ENCODE measurements at regions not wholly inside any gene's neighbourhood (a gene's known extent, or its start where the extent isn't known, plus 50 kb on each side); places are given as distances from the start of the nearest gene placed in this dataset.

- DNase-seq (ENCODE audit: low read depth): no peak
- H3K4me3 ChIP-seq (ENCODE audit: low read depth, low read length): no peak overlapping the region
- TF ChIP-seq CTCF (IDR thresholded peaks at IDR 0.05; ENCODE audit: low read depth, low read length, missing control alignments): no peak
- in situ Hi-C loops (cut with HindIII; ENCODE audit: low sequenced_read_pairs): no loop called here
Observed at GRCh38 chr3:162994165-162994564, 1497.6 kb downstream of the OTOL1 start.

DNA sequence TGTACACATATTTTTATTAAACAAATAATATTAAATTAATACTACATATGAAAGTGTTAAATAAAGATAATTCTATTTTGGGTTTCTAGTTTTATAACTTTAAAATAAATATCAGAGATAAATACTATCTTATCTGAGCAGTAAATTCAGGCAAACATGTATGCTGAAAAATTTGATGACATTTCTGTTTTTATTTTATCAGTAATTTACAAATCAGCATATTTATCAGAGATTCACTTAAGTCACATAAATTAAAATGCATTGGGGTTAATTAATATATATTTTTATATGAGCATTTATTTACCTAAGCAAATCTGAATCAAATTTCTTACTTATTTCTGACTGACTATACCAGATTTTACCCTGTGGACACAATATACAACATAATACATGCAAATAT lies 1499.8 kb downstream of the OTOL1 start:
- in situ Hi-C loops (cut with HindIII; ENCODE audit: low sequenced_read_pairs): no loop called here
- no peak overlapping the region for H3K4me3 ChIP-seq (ENCODE audit: low read depth, low read length)
- no peak for TF ChIP-seq CTCF (IDR thresholded peaks at IDR 0.05; ENCODE audit: low read depth, low read length, missing control alignments)
- DNase-seq (ENCODE audit: low read depth): no peak

GRCh38 chr3:162998205-162998604 lies 1501.6 kb downstream of the OTOL1 start:
- in situ Hi-C loops (cut with HindIII; ENCODE audit: low sequenced_read_pairs): no loop called here
- no peak for TF ChIP-seq CTCF (IDR thresholded peaks at IDR 0.05; ENCODE audit: low read depth, low read length, missing control alignments)
- DNase-seq (ENCODE audit: low read depth): no peak
- H3K4me3 ChIP-seq (ENCODE audit: low read depth, low read length): no peak overlapping the region

DNA sequence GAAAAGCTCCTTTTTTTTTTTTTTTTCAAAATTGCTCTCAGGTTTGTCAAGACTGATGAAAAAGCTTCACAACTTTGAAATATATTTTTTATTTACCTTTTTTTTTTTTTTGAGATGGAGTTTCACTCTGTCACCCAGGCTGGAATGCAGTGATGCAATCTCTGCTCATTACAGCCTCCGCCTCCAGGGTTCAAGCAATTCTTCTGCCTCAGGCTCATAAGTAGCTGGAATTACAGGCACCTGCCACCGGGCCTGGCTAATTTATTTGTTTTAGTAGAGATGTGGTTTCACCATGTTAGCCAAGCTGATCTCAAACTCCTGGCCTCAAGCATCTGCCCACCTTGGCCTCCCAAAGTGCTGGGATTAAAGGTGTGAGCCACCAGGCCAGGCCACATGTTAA lies 1515.0 kb downstream of the OTOL1 start:
- H3K4me3 ChIP-seq (ENCODE audit: low read depth, low read length): no peak overlapping the region
- no peak for DNase-seq (ENCODE audit: low read depth)
- in situ Hi-C loops (cut with HindIII; ENCODE audit: low sequenced_read_pairs): no loop called here

DNA sequence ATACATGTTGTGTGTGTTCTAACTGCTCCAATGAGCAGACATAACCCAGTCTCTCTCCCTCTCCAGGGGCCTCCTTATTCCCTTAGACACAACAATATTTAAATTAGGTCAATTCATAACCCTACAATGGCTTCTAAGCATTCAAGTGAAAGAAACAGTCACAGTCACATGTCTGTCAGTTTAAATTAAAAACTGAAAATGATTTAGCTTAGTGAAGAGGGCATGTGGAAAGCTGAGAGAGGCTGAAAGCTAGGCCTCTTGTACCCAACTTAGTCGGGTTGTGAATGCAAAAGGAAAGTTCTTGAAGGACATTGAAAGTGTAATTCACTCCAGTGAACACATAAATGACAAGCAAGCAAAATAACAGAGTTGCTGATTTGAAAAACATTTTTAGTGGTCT lies 1519.6 kb downstream of the OTOL1 start:
- TF ChIP-seq CTCF (IDR thresholded peaks at IDR 0.05; ENCODE audit: low read depth, low read length, missing control alignments): no peak
- no peak overlapping the region for H3K4me3 ChIP-seq (ENCODE audit: low read depth, low read length)
- in situ Hi-C loops (cut with HindIII; ENCODE audit: low sequenced_read_pairs): no loop called here
- DNase-seq (ENCODE audit: low read depth): no peak

More for the DNA sequence above, 1515.0 kb downstream of the OTOL1 start:
- no peak for TF ChIP-seq CTCF (IDR thresholded peaks at IDR 0.05; ENCODE audit: low read depth, low read length, missing control alignments)

- in situ Hi-C loops (cut with HindIII; ENCODE audit: low sequenced_read_pairs): no loop called here
- TF ChIP-seq CTCF (IDR thresholded peaks at IDR 0.05; ENCODE audit: low read depth, low read length, missing control alignments): no peak
- no peak for DNase-seq (ENCODE audit: low read depth)
- no peak overlapping the region for H3K4me3 ChIP-seq (ENCODE audit: low read depth, low read length)
Observed at GRCh38 chr3:163018067-163018466, 1521.5 kb downstream of the OTOL1 start.

GRCh38 chr3:163018664-163019063 lies 1522.1 kb downstream of the OTOL1 start:
- TF ChIP-seq CTCF (IDR thresholded peaks at IDR 0.05; ENCODE audit: low read depth, low read length, missing control alignments): no peak
- no peak for DNase-seq (ENCODE audit: low read depth)
- in situ Hi-C loops (cut with HindIII; ENCODE audit: low sequenced_read_pairs): no loop called here
- H3K4me3 ChIP-seq (ENCODE audit: low read depth, low read length): no peak overlapping the region
